Neural cell (in vitro differentiated cells): ENCODE measurements at regions not wholly inside any gene's neighbourhood (a gene's known extent, or its start where the extent isn't known, plus 50 kb on each side); places are given as distances from the start of the nearest gene placed in this dataset.
"Not testable (repeated sequence)": the region's sequence is repeated elsewhere in the genome, so short reads cannot be mapped to it uniquely, and the experiment has no call there.

Source experiments
- H2AFZ ChIP-seq: fragments of 200-600, 300-800 bp; sonication (generic), shearing (Covaris generic); 2 replicates; pipeline ENCODE4 v1.6.0; 2014; ENCODE audit warnings: low read depth, mild to moderate bottlenecking, antibody characterized with exemption, low read length, moderate library complexity
- H3F3A ChIP-seq: fragments of 200-600 bp; shearing (Covaris generic); 2 replicates; pipeline ENCODE4 v1.6.1; 2016; ENCODE audit warnings: mild to moderate bottlenecking, moderate library complexity, mixed read lengths, antibody characterized with exemption, low read length; ENCODE audit not compliant: insufficient read depth, poor library complexity, severe bottlenecking
- H3K27ac ChIP-seq: fragments of 200-600, 300-800 bp; sonication (generic), shearing (Covaris generic); 2 replicates; pipeline ENCODE4 v1.5.1; 2014; ENCODE audit warnings: mild to moderate bottlenecking, low read length, moderate library complexity
- H3K27me3 ChIP-seq: fragments of 300-800, 200-600 bp; sonication (generic), shearing (Covaris generic); 2 replicates; pipeline ENCODE4 v1.6.0; 2014; ENCODE audit warnings: mild to moderate bottlenecking, low read depth, low read length, moderate library complexity; ENCODE audit not compliant: insufficient read depth
- H3K36me3 ChIP-seq: fragments of 300-800, 200-600 bp; sonication (generic), shearing (Covaris generic); 2 replicates; pipeline ENCODE4 v1.5.1; 2014; ENCODE audit warnings: mild to moderate bottlenecking, antibody characterized with exemption, low read length, moderate library complexity; ENCODE audit not compliant: insufficient read depth
- H3K4me2 ChIP-seq: fragments of 300-800, 200-600 bp; sonication (generic), shearing (Covaris generic); 2 replicates; pipeline ENCODE4 v1.6.0; 2014; ENCODE audit warnings: mild to moderate bottlenecking, low read length
- H3K4me3 ChIP-seq: fragments of 300-800, 200-600 bp; sonication (generic), shearing (Covaris generic); 2 replicates; pipeline ENCODE4 v1.5.1; 2014; ENCODE audit warnings: mild to moderate bottlenecking, low read length, moderate library complexity
- H3K79me2 ChIP-seq: fragments of 200-600 bp; shearing (Covaris generic); replicated peaks from 2 replicates; pipeline ENCODE4 v1.6.0; 2014; ENCODE audit warnings: mild to moderate bottlenecking, low read length, moderate library complexity; ENCODE audit not compliant: insufficient read depth
- H3K9ac ChIP-seq: fragments of 300-800, 200-600 bp; sonication (generic), shearing (Covaris generic); 2 replicates; pipeline ENCODE4 v1.6.1; 2016; ENCODE audit warnings: mild to moderate bottlenecking, low read length, mixed read lengths
- H3K9me2 ChIP-seq: fragments of 200-600 bp; shearing (Covaris generic); 2 replicates; pipeline ENCODE4 v1.6.1; 2016; ENCODE audit warnings: mild to moderate bottlenecking, low read length, mixed read lengths; ENCODE audit not compliant: insufficient read depth
- H3K9me3 ChIP-seq: fragments of 200-600, 300-800 bp; sonication (generic), shearing (Covaris generic); 2 replicates; pipeline ENCODE4 v1.6.1; 2016; ENCODE audit warnings: mild to moderate bottlenecking, mixed run types, low read length, moderate library complexity, mixed read lengths
- H4K20me1 ChIP-seq: fragments of 200-600 bp; shearing (Covaris generic); 2 replicates; pipeline ENCODE4 v1.6.1; 2016; ENCODE audit warnings: mild to moderate bottlenecking, mixed run types; ENCODE audit not compliant: insufficient read depth
- CTCF ChIP-seq: fragments of 450-650 bp; IDR thresholded peaks from 2 replicates; pipeline ENCODE4 v1.5.1; 2014; ENCODE audit warnings: antibody characterized with exemption, mild to moderate bottlenecking, moderate library complexity; ENCODE audit not compliant: poor library complexity, severe bottlenecking
- EP300 ChIP-seq: fragments of 450-650 bp; conservative IDR thresholded peaks from 2 replicates; pipeline ENCODE4 v1.6.1; 2014; ENCODE audit warnings: antibody characterized with exemption, mild to moderate bottlenecking, moderate library complexity; ENCODE audit not compliant: poor library complexity, severe bottlenecking
- EZH2 ChIP-seq: fragments of 200-600, 300-800 bp; shearing (Covaris generic), sonication (generic); IDR thresholded peaks from 2 replicates; pipeline ENCODE4 v1.6.1; 2014; ENCODE audit warnings: antibody characterized with exemption, low read length, borderline replicate concordance, mild to moderate bottlenecking; ENCODE audit not compliant: insufficient read depth, poor library complexity, severe bottlenecking
- MXI1 ChIP-seq: fragments of 450-650 bp; conservative IDR thresholded peaks from 2 replicates; pipeline ENCODE4 v1.6.1; 2014; ENCODE audit warnings: antibody characterized with exemption, mild to moderate bottlenecking; ENCODE audit not compliant: poor library complexity, severe bottlenecking
- POLR2AphosphoS5 ChIP-seq: IDR thresholded peaks from 2 replicates; pipeline ENCODE4 v1.6.1; 2012
- RAD21 ChIP-seq: fragments of 450-650 bp; conservative IDR thresholded peaks from 2 replicates; pipeline ENCODE4 v1.6.1; 2014; ENCODE audit warnings: antibody characterized with exemption, mild to moderate bottlenecking, moderate library complexity
- REST ChIP-seq: IDR thresholded peaks from 2 replicates; pipeline ENCODE4 v1.6.1; 2012; ENCODE audit warnings: borderline replicate concordance
- SMC3 ChIP-seq: fragments of 450-650 bp; conservative IDR thresholded peaks from 2 replicates; pipeline ENCODE4 v1.6.1; 2014; ENCODE audit warnings: antibody characterized with exemption, mild to moderate bottlenecking, moderate library complexity; ENCODE audit not compliant: poor library complexity
- TAF1 ChIP-seq: IDR thresholded peaks from 2 replicates; pipeline ENCODE4 v1.6.1; 2012; ENCODE audit warnings: low read depth

- Histone ChIP-seq H4K20me1 (no peaks in the 10 kb centered on the region), H3K36me3 (no peaks in the 10 kb centered on the region), H3K9ac (no peak overlapping the region), H3K27me3 (no peaks in the 10 kb centered on the region), H3K79me2 (no peaks in the 10 kb centered on the region), H3K9me3 (no peaks in the 10 kb centered on the region), H3K27ac (no peak overlapping the region), H2AFZ (no peak overlapping the region), H3F3A (no peaks in the 10 kb centered on the region), H3K4me3 (no peak overlapping the region), H3K9me2 (no peaks in the 10 kb centered on the region), H3K4me2 (no peak overlapping the region)
- TF ChIP-seq RAD21 (no peak), REST (no peak), CTCF (no peak), EZH2 (no peak), SMC3 (no peak), MXI1 (no peak), TAF1 (no peak), EP300 (no peak), POLR2AphosphoS5 (no peak)
Observed at GRCh38 chr1:102110586-102110985, 113.9 kb upstream of the OLFM3 start.

- H3K9me3 ChIP-seq, H3K4me2 ChIP-seq, H3K9me2 ChIP-seq, H3K27ac ChIP-seq, H3K27me3 ChIP-seq, H4K20me1 ChIP-seq, H3K9ac ChIP-seq, H3F3A ChIP-seq, H3K4me3 ChIP-seq, H3K36me3 ChIP-seq, H2AFZ ChIP-seq, H3K79me2 ChIP-seq: not testable (repeated sequence)
Observed at GRCh38 chr1:102109493-102109892, 112.8 kb upstream of the OLFM3 start.

- TF ChIP-seq RAD21 (no peak), CTCF (no peak), MXI1 (no peak), REST (no peak), POLR2AphosphoS5 (no peak), EP300 (no peak), EZH2 (no peak), TAF1 (no peak), SMC3 (no peak)
- Histone ChIP-seq H3K79me2 (no peaks in the 10 kb centered on the region), H3K27me3 (no peaks in the 10 kb centered on the region), H3K9me3 (no peaks in the 10 kb centered on the region), H3K36me3 (no peaks in the 10 kb centered on the region), H3K9ac (no peak overlapping the region), H4K20me1 (no peaks in the 10 kb centered on the region), H3F3A (no peaks in the 10 kb centered on the region), H3K27ac (no peak overlapping the region), H3K4me3 (no peak overlapping the region), H3K9me2 (no peaks in the 10 kb centered on the region), H3K4me2 (no peak overlapping the region), H2AFZ (no peak overlapping the region)
Observed at GRCh38 chr1:102107441-102107840, 110.7 kb upstream of the OLFM3 start.
